ENCODE measurements at regions not wholly inside any gene's neighbourhood (a gene's known extent, or its start where the extent isn't known, plus 50 kb on each side); places are given as distances from the start of the nearest gene placed in this dataset.

DNA sequence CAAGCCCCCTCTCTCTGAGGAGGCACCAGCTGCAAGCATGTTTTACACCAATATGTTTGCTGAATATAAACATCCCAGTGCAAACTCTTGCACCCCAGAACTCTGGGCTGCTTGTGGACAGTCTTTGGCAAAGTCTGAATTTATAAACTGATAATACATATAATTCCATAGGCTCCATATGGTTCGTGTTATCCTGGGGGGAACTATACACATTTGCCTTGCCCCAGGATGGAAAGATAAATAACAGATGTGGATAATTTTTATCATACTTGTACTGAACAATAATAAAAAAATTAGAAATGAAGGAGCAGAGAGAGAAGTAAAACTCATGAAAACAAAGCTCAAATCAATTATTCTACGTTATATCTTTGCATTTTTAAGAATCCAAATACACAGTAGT lies 50.6 kb upstream of the GAS1 start:
- TF ChIP-seq POLR2A (IDR thresholded peaks at IDR 0.05; ENCODE audit: low read length), result no peak
- no peak for TF ChIP-seq GATA1 (IDR thresholded peaks at IDR 0.05; ENCODE audit: low read depth, low read length)
